Body of pancreas (tissue), 4 donors: ENCODE measurements at regions not wholly inside any gene's neighbourhood (a gene's known extent, or its start where the extent isn't known, plus 50 kb on each side); places are given as distances from the start of the nearest gene placed in this dataset.

Experiments used
- POLR2A ChIP-seq, 3 donors: fragments of 450-650 bp; IDR thresholded peaks; one replicate each; pipeline ENCODE4 v1.6.1; 2016; ENCODE audit warnings: antibody characterized with exemption in 3 of 3, mild to moderate bottlenecking in 2 of 3
- TF ChIP-seq, protein P1 (sequence below), 7 experiments: fragments of 450-650 bp in 4 of 7; fragments of 200-600 bp in 3 of 7; sonication (generic) in 3 of 7; IDR thresholded peaks; one replicate each; pipeline ENCODE4 v1.5.1; 2016 to 2019; ENCODE audit warnings: antibody characterized with exemption in 7 of 7

DNA sequence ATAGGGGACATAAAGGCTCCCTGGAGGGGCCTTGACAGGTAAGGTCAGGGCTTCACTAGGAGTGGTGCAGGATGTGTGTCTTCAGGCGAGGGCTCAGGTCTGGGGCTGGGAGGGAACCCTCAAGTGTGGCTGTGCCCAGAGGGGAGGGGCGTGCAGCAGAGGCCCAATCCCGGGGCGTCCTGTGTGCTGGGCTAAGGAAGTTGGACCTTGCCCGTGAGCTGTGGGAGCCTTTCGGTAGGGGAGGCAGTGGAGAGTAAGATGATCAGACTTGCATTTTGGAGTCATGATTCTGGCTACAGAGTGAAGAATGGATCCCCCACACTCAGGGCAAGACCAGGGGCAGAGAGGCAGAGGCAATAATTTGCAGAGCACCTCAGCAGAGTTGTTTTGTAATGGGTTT is 145.4 kb downstream of the BUB3 start:
- no peak for TF ChIP-seq POLR2A (IDR thresholded peaks at IDR 0.05)
- TF ChIP-seq, protein P1, sequence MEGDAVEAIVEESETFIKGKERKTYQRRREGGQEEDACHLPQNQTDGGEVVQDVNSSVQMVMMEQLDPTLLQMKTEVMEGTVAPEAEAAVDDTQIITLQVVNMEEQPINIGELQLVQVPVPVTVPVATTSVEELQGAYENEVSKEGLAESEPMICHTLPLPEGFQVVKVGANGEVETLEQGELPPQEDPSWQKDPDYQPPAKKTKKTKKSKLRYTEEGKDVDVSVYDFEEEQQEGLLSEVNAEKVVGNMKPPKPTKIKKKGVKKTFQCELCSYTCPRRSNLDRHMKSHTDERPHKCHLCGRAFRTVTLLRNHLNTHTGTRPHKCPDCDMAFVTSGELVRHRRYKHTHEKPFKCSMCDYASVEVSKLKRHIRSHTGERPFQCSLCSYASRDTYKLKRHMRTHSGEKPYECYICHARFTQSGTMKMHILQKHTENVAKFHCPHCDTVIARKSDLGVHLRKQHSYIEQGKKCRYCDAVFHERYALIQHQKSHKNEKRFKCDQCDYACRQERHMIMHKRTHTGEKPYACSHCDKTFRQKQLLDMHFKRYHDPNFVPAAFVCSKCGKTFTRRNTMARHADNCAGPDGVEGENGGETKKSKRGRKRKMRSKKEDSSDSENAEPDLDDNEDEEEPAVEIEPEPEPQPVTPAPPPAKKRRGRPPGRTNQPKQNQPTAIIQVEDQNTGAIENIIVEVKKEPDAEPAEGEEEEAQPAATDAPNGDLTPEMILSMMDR (IDR thresholded peaks at IDR 0.05), result no peak
